GM12864 (cell line): ENCODE measurements at regions not wholly inside any gene's neighbourhood (a gene's known extent, or its start where the extent isn't known, plus 50 kb on each side); places are given as distances from the start of the nearest gene placed in this dataset.

Experiments used
- DNase-seq: peaks from one replicate; pipeline ENCODE4 v3.0.0-alpha.2; 2011; ENCODE audit warnings: low read depth
- H3K4me3 ChIP-seq: 2 replicates; pipeline ENCODE4 v1.5.1; 2011; ENCODE audit warnings: mild to moderate bottlenecking, low read depth, low read length, control low read depth
- TF ChIP-seq, protein P1 (sequence below): IDR thresholded peaks from 2 replicates; pipeline ENCODE4 v1.5.1; 2011; ENCODE audit warnings: low read depth, mild to moderate bottlenecking, moderate library complexity, low read length, control low read depth, inconsistent platforms; ENCODE audit errors: missing control alignments

GRCh38 chr7:81211934-81212320, 293.1 kb upstream of the SEMA3C start:
- H3K4me3 ChIP-seq = no peak overlapping the region
- no peak for DNase-seq
- TF ChIP-seq, protein P1, sequence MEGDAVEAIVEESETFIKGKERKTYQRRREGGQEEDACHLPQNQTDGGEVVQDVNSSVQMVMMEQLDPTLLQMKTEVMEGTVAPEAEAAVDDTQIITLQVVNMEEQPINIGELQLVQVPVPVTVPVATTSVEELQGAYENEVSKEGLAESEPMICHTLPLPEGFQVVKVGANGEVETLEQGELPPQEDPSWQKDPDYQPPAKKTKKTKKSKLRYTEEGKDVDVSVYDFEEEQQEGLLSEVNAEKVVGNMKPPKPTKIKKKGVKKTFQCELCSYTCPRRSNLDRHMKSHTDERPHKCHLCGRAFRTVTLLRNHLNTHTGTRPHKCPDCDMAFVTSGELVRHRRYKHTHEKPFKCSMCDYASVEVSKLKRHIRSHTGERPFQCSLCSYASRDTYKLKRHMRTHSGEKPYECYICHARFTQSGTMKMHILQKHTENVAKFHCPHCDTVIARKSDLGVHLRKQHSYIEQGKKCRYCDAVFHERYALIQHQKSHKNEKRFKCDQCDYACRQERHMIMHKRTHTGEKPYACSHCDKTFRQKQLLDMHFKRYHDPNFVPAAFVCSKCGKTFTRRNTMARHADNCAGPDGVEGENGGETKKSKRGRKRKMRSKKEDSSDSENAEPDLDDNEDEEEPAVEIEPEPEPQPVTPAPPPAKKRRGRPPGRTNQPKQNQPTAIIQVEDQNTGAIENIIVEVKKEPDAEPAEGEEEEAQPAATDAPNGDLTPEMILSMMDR = no peak

DNA sequence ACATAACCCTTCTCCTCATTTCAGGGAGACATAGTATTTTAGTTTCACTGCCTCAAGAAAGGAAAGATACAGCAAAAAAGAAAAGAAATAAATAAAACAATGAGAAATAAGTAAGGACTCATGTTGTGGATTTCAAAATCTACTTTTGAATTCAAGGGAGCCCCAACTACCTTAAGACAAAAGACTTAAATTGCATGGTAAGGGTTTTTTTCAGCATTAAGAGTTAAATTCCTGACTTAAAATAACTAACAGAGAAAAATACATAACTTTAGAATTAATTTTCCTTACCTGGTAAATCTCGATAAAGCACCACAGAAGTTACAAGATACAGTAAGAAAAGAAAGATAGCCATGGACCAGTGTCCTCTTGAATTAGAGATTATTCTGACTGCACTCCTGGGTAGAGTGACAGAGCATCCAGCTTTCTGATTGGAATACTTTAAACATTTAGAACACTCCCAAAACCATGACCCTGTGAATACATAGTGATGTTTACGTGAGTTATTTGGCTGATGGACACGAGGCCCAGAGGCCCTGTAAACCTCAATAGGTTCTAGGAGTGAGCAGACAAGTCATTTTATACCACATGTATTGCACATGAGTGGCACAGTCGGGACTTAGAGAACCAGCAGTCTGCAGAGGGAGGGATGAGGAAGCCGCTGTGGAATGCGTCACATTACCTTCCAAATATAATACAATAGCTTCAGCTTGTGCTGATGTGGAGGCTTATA, 292.5 kb upstream of the SEMA3C start:
- no peak for DNase-seq
- TF ChIP-seq, protein P1 = no peak
- no peak overlapping the region for H3K4me3 ChIP-seq

GRCh38 chr7:81210137-81211064, 291.6 kb upstream of the SEMA3C start:
- TF ChIP-seq, protein P1 = no peak
- no peak for DNase-seq
- H3K4me3 ChIP-seq = no peak overlapping the region

- TF ChIP-seq, protein P1 = no peak
- no peak for DNase-seq
- H3K4me3 ChIP-seq = no peak overlapping the region
Observed at GRCh38 chr7:81209059-81209458, 290.2 kb upstream of the SEMA3C start.

- DNase-seq = no peak
- TF ChIP-seq, protein P1 = no peak
Observed at GRCh38 chr7:81207801-81208200, 288.9 kb upstream of the SEMA3C start.

GRCh38 chr7:81206667-81207360, 288.0 kb upstream of the SEMA3C start:
- DNase-seq = no peak
- TF ChIP-seq, protein P1 = no peak

More at GRCh38 chr7:81207801-81208200, 288.9 kb upstream of the SEMA3C start:
- H3K4me3 ChIP-seq = no peak overlapping the region

More at GRCh38 chr7:81206667-81207360, 288.0 kb upstream of the SEMA3C start:
- no peak overlapping the region for H3K4me3 ChIP-seq
